Endothelial cell of umbilical vein (primary cell): ENCODE measurements at regions not wholly inside any gene's neighbourhood (a gene's known extent, or its start where the extent isn't known, plus 50 kb on each side); places are given as distances from the start of the nearest gene placed in this dataset.

ENCODE experiments used
- BruUV-seq: library from RNA; stranded (reverse); fragments of 400-500 nt; replicated peaks from 2 replicates; lab custom pipeline; 2021; lab: Mats Ljungman, UMichigan
- CTCF ChIA-PET: fragments of 300-600, 350-600 bp; sonication (Branson Sonifier 250); formaldehyde crosslinking; loops from one replicate; lab custom pipeline; 2021; ENCODE audit warnings: antibody characterized with exemption, inconsistent platforms; lab: Charles Lee
- POLR2A ChIA-PET: fragments of 300-600, 350-600 bp; sonication (Branson Sonifier 250); formaldehyde crosslinking; loops from one replicate; lab custom pipeline; 2021; ENCODE audit warnings: antibody characterized with exemption, inconsistent platforms; lab: Charles Lee
- DNase-seq: peaks from one replicate; pipeline ENCODE4 v3.0.0-alpha.2; 2011; ENCODE audit warnings: low read depth, low spot score
- FAIRE-seq: peaks from 2 replicates; lab custom pipeline; 2011; peaks lifted over from hg19 to GRCh38; lab: Jason Lieb, UNC
- H2AFZ ChIP-seq: 2 replicates; pipeline ENCODE4 v1.6.0; 2012; ENCODE audit warnings: low read depth, low read length, control low read depth, inconsistent platforms
- H3K27ac ChIP-seq: 2 replicates; pipeline ENCODE4 v1.5.1; 2011; ENCODE audit warnings: low read depth, mild to moderate bottlenecking, control low read depth, low read length, moderate library complexity; ENCODE audit not compliant: insufficient read depth
- H3K27me3 ChIP-seq, 2 experiments: 2 replicates each; pipeline versions ENCODE4 v1.6.0 to v1.6.1; 2011; ENCODE audit warnings: low read length in 2 of 2, mixed read lengths in 1 of 2; ENCODE audit not compliant: control insufficient read depth in 2 of 2, insufficient read depth in 2 of 2
- H3K36me3 ChIP-seq, 2 experiments: 2 replicates in 1 of 2; 3 replicates in 1 of 2; pipeline ENCODE4 v1.5.1; 2011; ENCODE audit warnings: low read length in 2 of 2, mild to moderate bottlenecking in 1 of 2, moderate library complexity in 1 of 2; ENCODE audit not compliant: control insufficient read depth in 2 of 2, insufficient read depth in 2 of 2; ENCODE audit errors: extremely low read depth in 1 of 2
- H3K4me1 ChIP-seq: 3 replicates; pipeline ENCODE4 v1.5.1; 2011; ENCODE audit warnings: mild to moderate bottlenecking, low read length; ENCODE audit not compliant: control insufficient read depth, insufficient read depth; ENCODE audit errors: extremely low read depth
- H3K4me2 ChIP-seq: 2 replicates; pipeline ENCODE4 v1.6.1; 2011; ENCODE audit warnings: low read length, control low read depth, mixed read lengths; ENCODE audit not compliant: insufficient read depth
- H3K4me3 ChIP-seq, 3 experiments: fragments of 200-600 bp in 1 of 3; sonication (generic), shearing (Covaris generic) in 1 of 3; replicated peaks in 1 of 3; 2 replicates each; pipeline ENCODE4 v1.5.1; 2011 to 2016; ENCODE audit warnings: control low read depth in 3 of 3, low read length in 3 of 3, mild to moderate bottlenecking in 2 of 3, inconsistent platforms in 1 of 3, low read depth in 1 of 3, moderate library complexity in 1 of 3; ENCODE audit not compliant: insufficient read depth in 1 of 3
- H3K79me2 ChIP-seq: 2 replicates; pipeline ENCODE4 v1.6.0; 2012; ENCODE audit warnings: low read length, inconsistent platforms; ENCODE audit not compliant: control insufficient read depth, insufficient read depth
- H3K9ac ChIP-seq: replicated peaks from 2 replicates; pipeline ENCODE3; 2011; ENCODE audit warnings: low read length, control low read depth; ENCODE audit not compliant: insufficient read depth; ENCODE audit errors: extremely low read depth
- H3K9me1 ChIP-seq: replicated peaks from 3 replicates; pipeline ENCODE4 v1.6.0; 2011; ENCODE audit warnings: mild to moderate bottlenecking, low read length; ENCODE audit not compliant: control insufficient read depth, insufficient read depth; ENCODE audit errors: extremely low read depth
- H3K9me3 ChIP-seq: replicated peaks from 2 replicates; pipeline ENCODE4 v1.5.1; 2012; ENCODE audit warnings: low read length, inconsistent platforms; ENCODE audit not compliant: control insufficient read depth, insufficient read depth
- H4K20me1 ChIP-seq: replicated peaks from 2 replicates; pipeline ENCODE3; 2011; ENCODE audit warnings: mild to moderate bottlenecking, low read length; ENCODE audit not compliant: control insufficient read depth, insufficient read depth; ENCODE audit errors: extremely low read depth
- EZH2 ChIP-seq: IDR thresholded peaks from 2 replicates; pipeline ENCODE4 v1.6.1; 2012; ENCODE audit warnings: borderline replicate concordance, low read depth, mild to moderate bottlenecking, moderate library complexity, low read length, inconsistent platforms; ENCODE audit not compliant: severe bottlenecking
- FOS ChIP-seq: IDR thresholded peaks from 2 replicates; pipeline ENCODE4 v1.6.1; 2011; ENCODE audit warnings: mild to moderate bottlenecking, low read length, moderate library complexity, borderline replicate concordance; ENCODE audit not compliant: insufficient read depth
- GATA2 ChIP-seq: IDR thresholded peaks from 2 replicates; pipeline ENCODE4 v1.7.0; 2011; ENCODE audit warnings: low read depth, mild to moderate bottlenecking, moderate library complexity, mixed read lengths, low read length; ENCODE audit not compliant: insufficient read length, insufficient read depth
- JUN ChIP-seq: IDR thresholded peaks from 2 replicates; pipeline ENCODE4 v1.6.1; 2011; ENCODE audit warnings: borderline replicate concordance, low read depth; ENCODE audit not compliant: insufficient read length, insufficient read depth
- MYC ChIP-seq: IDR thresholded peaks from one replicate; pipeline ENCODE4 v1.6.1; 2011; ENCODE audit warnings: mild to moderate bottlenecking, low read depth, low read length
- POLR2A ChIP-seq: IDR thresholded peaks from 2 replicates; pipeline ENCODE4 v1.6.1; 2012; ENCODE audit warnings: low read depth, mild to moderate bottlenecking, control low read depth, low read length
- POLR2AphosphoS5 ChIP-seq: IDR thresholded peaks from 2 replicates; pipeline ENCODE4 v1.6.1; 2012; ENCODE audit warnings: low read depth, mild to moderate bottlenecking, control low read depth, low read length, moderate library complexity; ENCODE audit not compliant: insufficient read depth
- dilution Hi-C: fragments of 300-500 bp; cut with MboI; formaldehyde crosslinking; loops from one replicate; pipeline ENCODE4 v1.15.0; 2019; ENCODE audit warnings: low sequenced_read_pairs; ENCODE audit not compliant: extremely low pct_ligation_motif_present
- intact Hi-C: fragments of 100-400 bp; cut with micrococcal nuclease; formaldehyde crosslinking; loops from one replicate; pipeline ENCODE4 v1.10.0; 2022
- TF ChIP-seq, protein P1 (sequence below), 2 donors: IDR thresholded peaks; 1 replicate in 1 of 2; 2 replicates in 1 of 2; pipeline ENCODE4 v1.5.1; 2011; ENCODE audit warnings: low read length in 2 of 2, mild to moderate bottlenecking in 2 of 2, moderate library complexity in 2 of 2, control low read depth in 1 of 2, inconsistent platforms in 1 of 2, low read depth in 1 of 2; ENCODE audit not compliant: insufficient read depth in 1 of 2; ENCODE audit errors: extremely low read depth in 1 of 2
- TF ChIP-seq, protein P2 (sequence below): IDR thresholded peaks from 2 replicates; pipeline ENCODE4 v1.6.1; 2011; ENCODE audit not compliant: insufficient read depth, insufficient read length

DNA sequence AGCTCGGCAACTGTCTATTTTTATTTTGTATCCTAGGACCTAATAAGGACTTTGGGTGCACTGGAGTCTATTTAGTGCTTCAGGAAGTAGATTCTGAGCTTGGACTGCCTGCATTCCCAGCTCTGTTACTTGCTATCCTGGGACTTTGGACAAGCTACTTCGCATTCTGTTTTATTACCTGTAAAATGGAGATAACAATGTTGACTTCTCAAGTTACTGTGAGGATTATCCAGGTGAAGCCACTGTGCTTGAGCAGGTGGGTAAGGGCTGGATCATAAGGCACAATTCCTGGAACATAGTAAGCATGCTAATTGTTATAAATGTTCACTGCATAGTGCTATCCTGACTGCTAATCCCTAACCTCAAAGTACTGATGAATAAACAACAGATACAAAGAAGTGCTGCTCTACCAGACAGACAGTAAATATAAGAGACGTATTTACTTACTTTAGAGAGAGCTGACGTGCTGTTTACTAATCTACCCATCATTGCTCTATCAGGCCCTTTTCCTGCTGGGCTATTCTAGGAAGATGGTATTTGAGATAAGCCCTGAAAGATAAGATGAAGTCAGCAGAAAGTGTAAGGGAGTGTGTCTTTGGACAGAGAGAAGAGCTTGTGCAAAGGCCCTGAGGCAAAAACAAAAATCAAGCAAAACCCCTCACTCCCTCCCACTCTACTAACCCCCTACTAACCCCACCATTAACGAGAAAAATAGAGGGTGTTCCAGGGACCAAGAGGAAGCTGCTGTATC lies 50.8 kb upstream of the FLT1 start:
- Histone ChIP-seq H3K27ac (no peak overlapping the region), H3K79me2 (no peaks in the 10 kb centered on the region), H3K9ac (no peak overlapping the region), H2AFZ (no peak overlapping the region), H3K36me3 (no peaks in the 10 kb centered on the region), H3K4me2 (no peak overlapping the region), H4K20me1 (no peaks in the 10 kb centered on the region), H3K4me3 (no peak overlapping the region), H3K9me1 (no peaks in the 10 kb centered on the region), H3K27me3 (no peaks in the 10 kb centered on the region), H3K4me1 (no peaks in the 10 kb centered on the region), H3K9me3 (no peaks in the 10 kb centered on the region)
- FAIRE-seq (no peak), DNase-seq (no peak)
- dilution Hi-C loops: no loop called here
- CTCF ChIA-PET: interaction anchor here (0.9 to 1.1 kb wide), 3 partner anchors 14 to 251 kb away, joined by 3 read pairs; no protein-coding TSS in a partner anchor
- BruUV-seq: no TSS peak
- TF ChIP-seq, protein P1, sequence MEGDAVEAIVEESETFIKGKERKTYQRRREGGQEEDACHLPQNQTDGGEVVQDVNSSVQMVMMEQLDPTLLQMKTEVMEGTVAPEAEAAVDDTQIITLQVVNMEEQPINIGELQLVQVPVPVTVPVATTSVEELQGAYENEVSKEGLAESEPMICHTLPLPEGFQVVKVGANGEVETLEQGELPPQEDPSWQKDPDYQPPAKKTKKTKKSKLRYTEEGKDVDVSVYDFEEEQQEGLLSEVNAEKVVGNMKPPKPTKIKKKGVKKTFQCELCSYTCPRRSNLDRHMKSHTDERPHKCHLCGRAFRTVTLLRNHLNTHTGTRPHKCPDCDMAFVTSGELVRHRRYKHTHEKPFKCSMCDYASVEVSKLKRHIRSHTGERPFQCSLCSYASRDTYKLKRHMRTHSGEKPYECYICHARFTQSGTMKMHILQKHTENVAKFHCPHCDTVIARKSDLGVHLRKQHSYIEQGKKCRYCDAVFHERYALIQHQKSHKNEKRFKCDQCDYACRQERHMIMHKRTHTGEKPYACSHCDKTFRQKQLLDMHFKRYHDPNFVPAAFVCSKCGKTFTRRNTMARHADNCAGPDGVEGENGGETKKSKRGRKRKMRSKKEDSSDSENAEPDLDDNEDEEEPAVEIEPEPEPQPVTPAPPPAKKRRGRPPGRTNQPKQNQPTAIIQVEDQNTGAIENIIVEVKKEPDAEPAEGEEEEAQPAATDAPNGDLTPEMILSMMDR (IDR thresholded peaks at IDR 0.05; ENCODE audit: extremely low read depth in 1 of 2, insufficient read depth in 1 of 2, low read depth in 1 of 2, low read length in 2 of 2): no peak
- TF ChIP-seq EZH2 (no peak), GATA2 (no peak), MYC (no peak), POLR2A (no peak), FOS (no peak), JUN (no peak), POLR2AphosphoS5 (no peak)
- TF ChIP-seq, protein P2, sequence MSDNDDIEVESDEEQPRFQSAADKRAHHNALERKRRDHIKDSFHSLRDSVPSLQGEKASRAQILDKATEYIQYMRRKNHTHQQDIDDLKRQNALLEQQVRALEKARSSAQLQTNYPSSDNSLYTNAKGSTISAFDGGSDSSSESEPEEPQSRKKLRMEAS: no peak
- POLR2A ChIA-PET: no interaction called here
- intact Hi-C loops: no loop called here
